Small intestine (tissue), 7 donors: ENCODE measurements at regions not wholly inside any gene's neighbourhood (a gene's known extent, or its start where the extent isn't known, plus 50 kb on each side); places are given as distances from the start of the nearest gene placed in this dataset.

Experiments used
- DNase-seq, 2 donors: peaks; one replicate each; pipeline versions ENCODE4 v3.0.0 to v3.0.0-alpha.2; 2013
- FAIRE-seq: peaks from 2 replicates; lab custom pipeline; 2012; peaks lifted over from hg19 to GRCh38; lab: Jason Lieb, UNC
- H3K27ac ChIP-seq, 3 donors: one replicate each; pipeline ENCODE4 v1.5.1; 2013; ENCODE audit warnings: low read length in 2 of 3, mild to moderate bottlenecking in 2 of 3, control low read depth in 1 of 3, inconsistent platforms in 1 of 3, low read depth in 1 of 3, moderate library complexity in 1 of 3
- H3K27me3 ChIP-seq, 3 donors: one replicate each; pipeline ENCODE4 v1.6.1; 2013; ENCODE audit warnings: low read length in 3 of 3, inconsistent platforms in 1 of 3; ENCODE audit not compliant: control insufficient read depth in 3 of 3, insufficient read depth in 3 of 3
- H3K36me3 ChIP-seq, 3 donors: one replicate each; pipeline ENCODE4 v1.6.1; 2013; ENCODE audit warnings: low read length in 3 of 3, inconsistent platforms in 1 of 3, low read depth in 1 of 3, mild to moderate bottlenecking in 1 of 3, moderate library complexity in 1 of 3; ENCODE audit not compliant: control insufficient read depth in 3 of 3, insufficient read depth in 2 of 3
- H3K4me1 ChIP-seq, 3 donors: one replicate each; pipeline ENCODE4 v1.6.1; 2013; ENCODE audit warnings: low read length in 2 of 3, inconsistent platforms in 1 of 3, low read depth in 1 of 3, mild to moderate bottlenecking in 1 of 3, moderate library complexity in 1 of 3; ENCODE audit not compliant: control insufficient read depth in 3 of 3, insufficient read depth in 2 of 3
- H3K4me3 ChIP-seq, 3 donors: one replicate each; pipeline ENCODE4 v1.5.1; 2013; ENCODE audit warnings: low read length in 3 of 3, control low read depth in 1 of 3, inconsistent platforms in 1 of 3, low read depth in 1 of 3, mild to moderate bottlenecking in 1 of 3, moderate library complexity in 1 of 3
- H3K9me3 ChIP-seq, 2 donors: one replicate each; pipeline ENCODE4 v1.6.1; 2013; ENCODE audit warnings: low read depth in 1 of 2, low read length in 1 of 2; ENCODE audit not compliant: control insufficient read depth in 2 of 2, insufficient read depth in 1 of 2
- WGBS, 3 donors: extraction: QIAGEN DNeasy Blood & Tissue Kit; methylation state at CpG; one replicate each; pipeline ENCODE4 v1.1.7; 2013; 5-methylcytosine and 5-hydroxymethylcytosine counted together
- donor health status: healthy with polysubstance abuse.
- donor health status: control.
- donor health status: control.
- donor health status: Bipolar disorder and iron deficiency.
- donor health status: healthy.

- no peak for FAIRE-seq
Measured at GRCh38 chr4:19857991-19858390, 393.7 kb upstream of the SLIT2 start.

GRCh38 chr4:19857380-19857779, 394.3 kb upstream of the SLIT2 start:
- Histone ChIP-seq H3K4me3 (no peak overlapping the region), H3K36me3 (no peaks in the 10 kb centered on the region), H3K27ac (no peak overlapping the region), H3K9me3 (peaks cover 0 to 5% of the 10 kb centered on the region in 2 donors), H3K27me3 (no peaks in the 10 kb centered on the region), H3K4me1 (no peaks in the 10 kb centered on the region)
- no peak for FAIRE-seq
- 52 to 53% (median 53%) methylated on average over 2 of the region's 2 CpGs for WGBS, 3 donors
- no peak for DNase-seq

More at GRCh38 chr4:19857991-19858390, 393.7 kb upstream of the SLIT2 start:
- H3K27ac ChIP-seq: no peak overlapping the region
- H3K27me3 ChIP-seq: no peaks in the 10 kb centered on the region
- H3K4me1 ChIP-seq: no peaks in the 10 kb centered on the region
- H3K4me3 ChIP-seq: no peak overlapping the region
- peaks cover 0 to 5% of the 10 kb centered on the region in 2 donors for H3K9me3 ChIP-seq
- DNase-seq: no peak
- WGBS, 3 donors: 41 to 68% (median 59%) methylated on average over 1 of the region's 1 CpG
- H3K36me3 ChIP-seq: no peaks in the 10 kb centered on the region

DNA sequence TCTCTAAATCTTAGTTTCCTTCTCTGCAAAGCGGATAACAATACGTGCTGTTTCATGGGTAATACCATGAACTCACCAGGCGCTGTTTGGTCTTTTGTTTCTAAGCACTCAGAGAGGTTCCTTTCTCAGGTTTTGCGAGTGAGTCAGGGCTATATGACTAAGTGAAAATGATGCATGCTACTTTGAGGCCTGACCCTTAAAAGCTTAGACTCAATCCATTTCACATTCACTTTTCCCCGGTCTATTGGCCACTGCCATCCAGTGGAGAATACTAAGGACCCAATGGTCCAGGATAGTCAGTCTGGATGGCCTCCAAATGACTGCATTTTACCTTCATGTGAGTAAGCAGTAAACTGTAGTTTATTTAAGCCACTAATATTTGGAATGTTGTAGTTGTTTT, 400.8 kb upstream of the SLIT2 start:
- 86 to 93% (median 92%) methylated on average over 5 of the region's 5 CpGs for WGBS, 3 donors
- FAIRE-seq: no peak
- H3K4me3 ChIP-seq: no peak overlapping the region
- H3K27me3 ChIP-seq: no peaks in the 10 kb centered on the region
- H3K27ac ChIP-seq: no peak overlapping the region
- peaks cover 0 to 5% of the 10 kb centered on the region in 2 donors for H3K9me3 ChIP-seq
- DNase-seq: no peak
- no peaks in the 10 kb centered on the region for H3K4me1 ChIP-seq
- H3K36me3 ChIP-seq: no peaks in the 10 kb centered on the region

DNA sequence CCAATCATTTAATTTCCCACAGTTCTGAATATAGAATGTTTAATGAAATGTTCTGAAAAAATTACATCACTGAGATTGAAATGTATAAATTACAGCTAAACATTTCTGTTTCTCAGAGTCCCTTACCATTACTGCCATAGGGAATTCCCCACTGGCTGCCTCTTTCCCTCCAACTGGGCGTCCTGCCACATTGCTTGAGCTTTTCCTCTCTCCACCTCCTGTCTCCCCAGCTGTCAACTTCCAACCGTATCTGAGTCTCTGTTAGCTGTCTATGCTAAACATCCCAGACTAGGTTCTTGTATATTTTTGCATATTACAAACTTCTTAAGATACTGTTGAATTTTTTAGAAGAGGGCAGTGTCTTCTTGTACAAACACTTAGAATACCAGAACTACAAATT, 407.3 kb upstream of the SLIT2 start:
- Histone ChIP-seq H3K4me1 (no peaks in the 10 kb centered on the region), H3K36me3 (no peaks in the 10 kb centered on the region), H3K4me3 (no peak overlapping the region), H3K27me3 (no peaks in the 10 kb centered on the region), H3K27ac (no peak overlapping the region), H3K9me3 (no peaks in the 10 kb centered on the region)
- WGBS, 3 donors: 41 to 55% (median 52%) methylated on average over 2 of the region's 2 CpGs
- DNase-seq (peak in 1 of 2 donors; percentile 3), FAIRE-seq (no peak)

- Histone ChIP-seq H3K27ac (no peak overlapping the region), H3K9me3 (no peaks in the 10 kb centered on the region), H3K4me1 (no peaks in the 10 kb centered on the region), H3K27me3 (no peaks in the 10 kb centered on the region), H3K36me3 (no peaks in the 10 kb centered on the region), H3K4me3 (no peak overlapping the region)
- 84 to 91% (median 87%) methylated on average over 2 of the region's 2 CpGs for WGBS, 3 donors
- FAIRE-seq (no peak), DNase-seq (no peak)
Measured at GRCh38 chr4:19842471-19842870, 409.2 kb upstream of the SLIT2 start.

DNA sequence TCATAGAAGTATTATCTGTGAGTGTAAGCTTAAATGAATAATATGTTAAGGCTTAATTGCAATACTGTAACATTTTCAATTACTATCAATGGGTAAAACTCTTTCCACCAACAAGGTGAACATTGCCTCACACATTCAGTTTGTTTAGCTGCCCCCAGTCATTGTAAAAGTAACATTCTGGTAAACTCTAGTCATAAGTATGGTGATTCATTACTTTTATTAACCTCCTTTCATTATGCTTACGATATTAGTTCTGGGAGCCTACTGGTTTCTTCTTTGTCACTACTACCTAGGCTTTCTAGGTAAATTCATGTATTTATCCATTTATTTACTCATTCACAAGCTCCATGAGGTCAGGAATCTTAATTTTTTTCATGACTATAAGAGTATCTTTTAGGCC, 412.8 kb upstream of the SLIT2 start:
- FAIRE-seq (no peak), DNase-seq (no peak)
- no peaks in the 10 kb centered on the region for H3K9me3 ChIP-seq
- no peaks in the 10 kb centered on the region for H3K36me3 ChIP-seq
- H3K4me3 ChIP-seq: no peak overlapping the region
- WGBS, 3 donors: 88 to 100% (median 95%) methylated on average over 1 of the region's 1 CpG
- H3K27ac ChIP-seq: no peak overlapping the region
- H3K27me3 ChIP-seq: no peaks in the 10 kb centered on the region
- no peaks in the 10 kb centered on the region for H3K4me1 ChIP-seq

- H3K36me3 ChIP-seq: no peaks in the 10 kb centered on the region
- no peak overlapping the region for H3K4me3 ChIP-seq
- H3K9me3 ChIP-seq: no peaks in the 10 kb centered on the region
- 57 to 80% (median 63%) methylated on average over 3 of the region's 3 CpGs for WGBS, 3 donors
- H3K27me3 ChIP-seq: no peaks in the 10 kb centered on the region
- FAIRE-seq (no peak), DNase-seq (no peak)
- H3K27ac ChIP-seq: no peak overlapping the region
- H3K4me1 ChIP-seq: no peaks in the 10 kb centered on the region
Measured at GRCh38 chr4:19835429-19835828, 416.3 kb upstream of the SLIT2 start.

GRCh38 chr4:19832411-19832810, 419.3 kb upstream of the SLIT2 start:
- H3K27me3 ChIP-seq: no peaks in the 10 kb centered on the region
- no peaks in the 10 kb centered on the region for H3K36me3 ChIP-seq
- no peaks in the 10 kb centered on the region for H3K4me1 ChIP-seq
- H3K27ac ChIP-seq: no peak overlapping the region
- 62 to 69% (median 63%) methylated on average over 3 of the region's 3 CpGs for WGBS, 3 donors
- no peaks in the 10 kb centered on the region for H3K9me3 ChIP-seq
- FAIRE-seq (no peak), DNase-seq (no peak)
- H3K4me3 ChIP-seq: no peak overlapping the region

DNA sequence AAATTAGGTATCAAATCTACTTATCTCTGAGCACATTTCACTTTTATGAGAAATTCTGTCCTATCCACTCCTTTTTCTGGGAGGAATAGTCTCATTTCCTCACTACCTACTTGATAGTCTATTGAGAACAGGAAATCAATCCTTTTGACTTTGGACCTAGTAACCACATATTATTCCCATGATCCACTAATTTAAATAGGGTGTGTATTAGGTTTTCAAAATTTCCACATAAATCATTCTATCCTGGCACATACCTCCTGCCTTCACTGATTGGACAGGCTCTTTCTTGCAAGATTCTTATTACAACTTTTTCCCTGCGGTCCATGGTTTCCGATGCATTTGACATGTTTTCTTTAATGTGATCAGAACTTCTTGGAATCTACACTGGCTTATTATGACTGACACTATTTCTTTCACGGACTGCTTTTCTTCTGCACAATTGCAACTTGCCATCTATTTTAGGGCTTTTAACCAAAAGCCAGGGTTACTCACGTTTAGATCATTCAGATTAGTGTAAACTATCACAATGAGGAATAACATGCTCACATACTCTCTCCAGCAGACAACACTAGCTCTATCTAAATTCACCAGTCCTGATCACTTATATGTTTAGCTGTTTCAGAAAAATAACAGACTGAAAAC, 419.9 kb upstream of the SLIT2 start:
- H3K9me3 ChIP-seq: no peaks in the 10 kb centered on the region
- H3K4me3 ChIP-seq: no peak overlapping the region
- no peak for DNase-seq
- no peaks in the 10 kb centered on the region for H3K36me3 ChIP-seq
- no peak overlapping the region for H3K27ac ChIP-seq
- FAIRE-seq: no peak
- 72 to 80% (median 78%) methylated on average over 4 of the region's 4 CpGs for WGBS, 3 donors
- no peaks in the 10 kb centered on the region for H3K4me1 ChIP-seq
- no peaks in the 10 kb centered on the region for H3K27me3 ChIP-seq
